Liver (tissue), 8 donors: ENCODE measurements at regions not wholly inside any gene's neighbourhood (a gene's known extent, or its start where the extent isn't known, plus 50 kb on each side); places are given as distances from the start of the nearest gene placed in this dataset.

ENCODE experiments used
- DNase-seq: peaks from one replicate; pipeline ENCODE4 v3.0.0-alpha.2; 2017; ENCODE audit warnings: low spot score
- H3K27ac ChIP-seq, 2 donors: one replicate each; pipeline ENCODE4 v1.7.0; 2013; ENCODE audit warnings: inconsistent platforms in 2 of 2, low read length in 2 of 2, control low read depth in 1 of 2, low read depth in 1 of 2, mild to moderate bottlenecking in 1 of 2
- H3K27me3 ChIP-seq, 4 donors: one replicate each; pipeline versions ENCODE4 v1.6.1 to v1.7.0; 2013; ENCODE audit warnings: low read length in 3 of 4, inconsistent platforms in 1 of 4, mild to moderate bottlenecking in 1 of 4, moderate library complexity in 1 of 4; ENCODE audit not compliant: control insufficient read depth in 4 of 4, insufficient read depth in 4 of 4
- H3K36me3 ChIP-seq, 4 donors: one replicate each; pipeline versions ENCODE4 v1.6.1 to v1.7.0; 2013; ENCODE audit warnings: low read length in 3 of 4, mild to moderate bottlenecking in 3 of 4, low read depth in 1 of 4, moderate library complexity in 1 of 4; ENCODE audit not compliant: control insufficient read depth in 4 of 4, insufficient read depth in 3 of 4
- H3K4me1 ChIP-seq, 4 donors: one replicate each; pipeline versions ENCODE4 v1.6.1 to v1.7.0; 2013; ENCODE audit warnings: low read length in 3 of 4, mild to moderate bottlenecking in 3 of 4, moderate library complexity in 1 of 4; ENCODE audit not compliant: control insufficient read depth in 4 of 4, insufficient read depth in 4 of 4
- H3K4me3 ChIP-seq, 3 donors: one replicate each; pipeline versions ENCODE4 v1.6.1 to v1.7.0; 2013; ENCODE audit warnings: low read length in 3 of 3, control low read depth in 1 of 3, low read depth in 1 of 3, mild to moderate bottlenecking in 1 of 3
- H3K9ac ChIP-seq, 2 donors: one replicate each; pipeline ENCODE4 v1.7.0; 2013; ENCODE audit warnings: low read length in 2 of 2, mild to moderate bottlenecking in 2 of 2, moderate library complexity in 2 of 2, control low read depth in 1 of 2, low read depth in 1 of 2
- H3K9me3 ChIP-seq, 4 donors: one replicate each; pipeline versions ENCODE4 v1.6.1 to v1.7.0; 2013; ENCODE audit warnings: low read length in 3 of 4; ENCODE audit not compliant: control insufficient read depth in 4 of 4
- CTCF ChIP-seq: fragments of 150-350 bp; IDR thresholded peaks from 2 replicates; pipeline ENCODE4 v1.5.1; 2017; ENCODE audit warnings: improper control_type of control experiment, low read depth, low read length; ENCODE audit not compliant: missing input control
- EGR1 ChIP-seq, 2 donors: IDR thresholded peaks; 2 replicates each; pipeline ENCODE4 v1.6.1; 2016 to 2018; ENCODE audit warnings: antibody characterized with exemption in 2 of 2, low read depth in 2 of 2
- FOXA2 ChIP-seq: IDR thresholded peaks from 2 replicates; pipeline ENCODE4 v1.6.1; 2016; ENCODE audit warnings: antibody characterized with exemption
- GABPA ChIP-seq, 2 donors: IDR thresholded peaks in 1 of 2; conservative IDR thresholded peaks in 1 of 2; 2 replicates each; pipeline ENCODE4 v1.6.1; 2016; ENCODE audit warnings: antibody characterized with exemption in 2 of 2, mild to moderate bottlenecking in 1 of 2, moderate library complexity in 1 of 2
- HNF4A ChIP-seq, 2 donors: conservative IDR thresholded peaks; 2 replicates each; pipeline ENCODE4 v1.6.1; 2016; ENCODE audit warnings: antibody characterized with exemption in 2 of 2, mild to moderate bottlenecking in 2 of 2
- HNF4G ChIP-seq: IDR thresholded peaks from 2 replicates; pipeline ENCODE4 v1.6.1; 2016; ENCODE audit warnings: antibody characterized with exemption
- JUND ChIP-seq, 2 donors: IDR thresholded peaks; 2 replicates each; pipeline ENCODE4 v1.6.1; 2016; ENCODE audit warnings: antibody characterized with exemption in 2 of 2
- MAX ChIP-seq: IDR thresholded peaks from 2 replicates; pipeline ENCODE4 v1.6.1; 2016; ENCODE audit warnings: antibody characterized with exemption
- NR2F2 ChIP-seq: IDR thresholded peaks from 2 replicates; pipeline ENCODE4 v1.6.1; 2016; ENCODE audit warnings: antibody characterized with exemption
- RAD21 ChIP-seq, 2 donors: IDR thresholded peaks; 2 replicates each; pipeline ENCODE4 v1.6.1; 2016; ENCODE audit warnings: antibody characterized with exemption in 2 of 2, mild to moderate bottlenecking in 2 of 2
- REST ChIP-seq: IDR thresholded peaks from 2 replicates; pipeline ENCODE4 v1.6.1; 2016; ENCODE audit warnings: antibody characterized with exemption, mild to moderate bottlenecking
- RXRA ChIP-seq, 2 donors: IDR thresholded peaks; 2 replicates each; pipeline ENCODE4 v1.6.1; 2017 to 2018; ENCODE audit warnings: antibody characterized with exemption in 2 of 2, mild to moderate bottlenecking in 1 of 2
- SP1 ChIP-seq: IDR thresholded peaks from 2 replicates; pipeline ENCODE4 v1.6.1; 2018; ENCODE audit warnings: antibody characterized with exemption, mild to moderate bottlenecking
- TAF1 ChIP-seq: conservative IDR thresholded peaks from 2 replicates; pipeline ENCODE4 v1.6.1; 2016; ENCODE audit warnings: antibody characterized with exemption, mild to moderate bottlenecking
- ZBTB33 ChIP-seq: IDR thresholded peaks from 2 replicates; pipeline ENCODE4 v1.6.1; 2016; ENCODE audit warnings: antibody characterized with exemption
- WGBS: extraction: QIAGEN DNeasy Blood & Tissue Kit; methylation state at CpG from one replicate; pipeline ENCODE4 v1.1.7; 2013; 5-methylcytosine and 5-hydroxymethylcytosine counted together
- TF ChIP-seq, protein P1 (sequence below): IDR thresholded peaks from 2 replicates; pipeline ENCODE4 v1.6.1; 2016; ENCODE audit warnings: antibody characterized with exemption
- donor health status: healthy.
- donor health status: healthy.
- donor health status: healthy.
- donor health status: healthy.
- donor health status: healthy.

- TF ChIP-seq MAX (no peak), GABPA (IDR thresholded peaks at IDR 0.05 in 1 of 2, conservative IDR thresholded peaks at IDR 0.05 in 1 of 2) (no peak), RAD21 (IDR thresholded peaks at IDR 0.05) (no peak), HNF4G (no peak)
These were observed 583.1 kb upstream of the SEL1L start (continued) for GRCh38 chr14:82116721-82117120.

DNA sequence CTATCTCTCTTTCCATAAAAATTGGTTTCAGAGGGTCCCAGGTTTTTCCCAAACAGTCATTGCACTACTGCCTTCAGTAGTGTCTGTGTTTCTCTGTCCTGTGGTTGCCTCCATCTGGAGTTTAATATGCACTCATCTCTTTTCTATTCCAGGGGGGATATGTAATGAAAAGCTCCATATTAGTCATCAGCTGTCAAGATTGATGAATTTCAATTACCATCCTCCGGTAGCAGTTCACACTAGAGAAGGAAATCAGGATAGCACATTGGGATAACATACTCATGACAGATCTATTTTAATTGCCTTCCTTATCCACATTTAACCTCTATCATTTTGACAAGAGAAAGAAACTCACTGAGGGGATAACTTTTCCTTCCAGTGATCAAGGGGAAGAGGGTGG is 589.0 kb upstream of the SEL1L start:
- DNase-seq, result no peak
- H3K27me3 ChIP-seq, result no peaks in the 10 kb centered on the region
- H3K4me1 ChIP-seq, result no peaks in the 10 kb centered on the region
- TF ChIP-seq FOXA2 (no peak), GABPA (IDR thresholded peaks at IDR 0.05 in 1 of 2, conservative IDR thresholded peaks at IDR 0.05 in 1 of 2) (no peak), RXRA (IDR thresholded peaks at IDR 0.05) (no peak), RAD21 (IDR thresholded peaks at IDR 0.05) (no peak), TAF1 (no peak), SP1 (no peak), MAX (no peak), EGR1 (IDR thresholded peaks at IDR 0.05; ENCODE audit: low read depth in 2 of 2) (no peak), NR2F2 (no peak), HNF4G (no peak), HNF4A (conservative IDR thresholded peaks at IDR 0.05) (no peak), CTCF (no peak), JUND (IDR thresholded peaks at IDR 0.05) (no peak), REST (no peak)
- TF ChIP-seq, protein P1, sequence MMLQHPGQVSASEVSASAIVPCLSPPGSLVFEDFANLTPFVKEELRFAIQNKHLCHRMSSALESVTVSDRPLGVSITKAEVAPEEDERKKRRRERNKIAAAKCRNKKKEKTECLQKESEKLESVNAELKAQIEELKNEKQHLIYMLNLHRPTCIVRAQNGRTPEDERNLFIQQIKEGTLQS, result no peak
- H3K9ac ChIP-seq, result no peak overlapping the region
- WGBS, result 56% methylated on average over 1 of the region's 1 CpG
- no peaks in the 10 kb centered on the region for H3K9me3 ChIP-seq
- no peak overlapping the region for H3K27ac ChIP-seq
- H3K36me3 ChIP-seq, result no peaks in the 10 kb centered on the region
- no peak overlapping the region for H3K4me3 ChIP-seq

- 81% methylated on average over 2 of the region's 2 CpGs for WGBS
- Histone ChIP-seq H3K4me3 (no peak overlapping the region), H3K27me3 (no peaks in the 10 kb centered on the region), H3K36me3 (no peaks in the 10 kb centered on the region), H3K9ac (no peak overlapping the region), H3K27ac (no peak overlapping the region), H3K4me1 (no peaks in the 10 kb centered on the region), H3K9me3 (no peaks in the 10 kb centered on the region)
- DNase-seq, result no peak
- TF ChIP-seq SP1 (no peak), REST (no peak), TAF1 (no peak), CTCF (no peak), ZBTB33 (no peak), HNF4A (conservative IDR thresholded peaks at IDR 0.05) (no peak)
These were observed 590.9 kb upstream of the SEL1L start for GRCh38 chr14:82124511-82124910.
